HG03460 (cell line): ENCODE measurements at regions not wholly inside any gene's neighbourhood (a gene's known extent, or its start where the extent isn't known, plus 50 kb on each side); places are given as distances from the start of the nearest gene placed in this dataset.
"Not testable (repeated sequence)": the region's sequence is repeated elsewhere in the genome, so short reads cannot be mapped to it uniquely, and the experiment has no call there.

Source experiments
- ATAC-seq: cut with Tn5 transposase; IDR thresholded peaks from one replicate; pipeline ENCODE4 v1.9.1; 2021; ENCODE audit not compliant: unreplicated experiment

GRCh38 chr6:76574746-76575145 is 502.3 kb upstream of the IMPG1 start:
- ATAC-seq: no peak

GRCh38 chr6:76565932-76566331 is 493.5 kb upstream of the IMPG1 start:
- no peak for ATAC-seq

GRCh38 chr6:76562371-76562770 is 489.9 kb upstream of the IMPG1 start:
- not testable (repeated sequence) for ATAC-seq

GRCh38 chr6:76560851-76561755 is 488.6 kb upstream of the IMPG1 start:
- ATAC-seq: not testable (repeated sequence)

GRCh38 chr6:76553256-76553655 is 480.8 kb upstream of the IMPG1 start:
- ATAC-seq: no peak

GRCh38 chr6:76552268-76552667 is 479.8 kb upstream of the IMPG1 start:
- no peak for ATAC-seq

- ATAC-seq: no peak
Measured at GRCh38 chr6:76533661-76534060, 461.2 kb upstream of the IMPG1 start.

- ATAC-seq: no peak
Measured at GRCh38 chr6:76532647-76533046, 460.2 kb upstream of the IMPG1 start.

GRCh38 chr6:76518443-76518842 is 446.0 kb upstream of the IMPG1 start:
- ATAC-seq: no peak

GRCh38 chr6:76516924-76517323 is 444.5 kb upstream of the IMPG1 start:
- no peak for ATAC-seq

- ATAC-seq: no peak
Measured at GRCh38 chr6:76510489-76510888, 438.0 kb upstream of the IMPG1 start.

GRCh38 chr6:76509397-76509796 is 436.9 kb upstream of the IMPG1 start:
- ATAC-seq: no peak

- no peak for ATAC-seq
Measured at GRCh38 chr6:76506808-76507207, 434.3 kb upstream of the IMPG1 start.

- ATAC-seq: no peak
Measured at GRCh38 chr6:76495909-76496308, 423.4 kb upstream of the IMPG1 start.

- not testable (repeated sequence) for ATAC-seq
Measured at GRCh38 chr6:76491376-76491775, 418.9 kb upstream of the IMPG1 start.

GRCh38 chr6:76490456-76490855 is 418.0 kb upstream of the IMPG1 start:
- ATAC-seq: no peak

GRCh38 chr6:76481101-76481500 is 408.6 kb upstream of the IMPG1 start:
- no peak for ATAC-seq

- ATAC-seq: no peak
Measured at GRCh38 chr6:76472858-76473257, 400.4 kb upstream of the IMPG1 start.

- no peak for ATAC-seq
Measured at GRCh38 chr6:76466286-76466685, 393.8 kb upstream of the IMPG1 start.

GRCh38 chr6:76465410-76465809 is 392.9 kb upstream of the IMPG1 start:
- no peak for ATAC-seq

- ATAC-seq: no peak
Measured at GRCh38 chr6:76453270-76453669, 380.8 kb upstream of the IMPG1 start.

- ATAC-seq: no peak
Measured at GRCh38 chr6:76451926-76452709, 379.7 kb upstream of the IMPG1 start.
